SKM-1 (cell line): ENCODE measurements at regions not wholly inside any gene's neighbourhood (a gene's known extent, or its start where the extent isn't known, plus 50 kb on each side); places are given as distances from the start of the nearest gene placed in this dataset.

Experiments
- DNase-seq: peaks from one replicate; lab custom pipeline; 2025; ENCODE audit not compliant: unreplicated experiment; lab: John Stamatoyannopoulos, UW

DNA sequence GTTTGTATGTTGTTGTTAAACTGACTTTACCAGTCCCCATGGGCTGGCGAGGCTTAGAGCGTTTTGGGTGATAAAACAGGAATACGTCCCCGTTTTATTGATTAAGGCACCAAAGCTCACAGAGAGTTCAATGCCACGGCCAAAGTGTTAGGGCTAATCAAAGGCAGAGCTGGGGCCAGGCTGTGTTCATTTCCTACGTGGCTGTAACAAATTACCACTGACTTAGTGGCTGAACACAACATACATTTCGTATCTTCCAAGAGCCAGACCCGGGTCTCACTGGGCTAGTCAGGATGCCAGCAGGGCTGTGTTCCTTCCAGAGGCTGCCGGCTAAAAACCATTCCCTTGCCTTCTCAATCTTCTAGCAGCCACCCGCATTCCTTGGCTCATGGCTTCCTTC, 94.4 kb upstream of the HABP2 start:
- no peak for DNase-seq

DNA sequence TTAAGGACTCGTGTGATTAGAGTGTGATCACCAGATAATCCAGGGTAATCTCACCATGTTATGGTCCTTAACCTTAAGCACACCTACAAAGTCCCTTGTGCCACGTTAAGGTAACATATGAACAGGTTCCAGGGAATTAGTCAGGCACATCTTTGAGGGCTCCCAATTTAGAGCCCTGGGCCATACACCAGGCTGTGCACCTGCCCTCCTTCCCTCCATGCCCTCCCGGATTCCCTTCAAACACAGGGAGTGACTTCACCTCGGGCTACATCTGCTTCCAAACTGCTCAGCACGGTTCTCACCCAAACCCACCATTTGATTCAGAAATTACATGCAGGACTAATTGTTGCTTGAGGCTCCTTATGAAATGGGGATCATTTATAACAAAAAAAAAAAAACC, 93.9 kb upstream of the HABP2 start:
- no peak for DNase-seq

DNA sequence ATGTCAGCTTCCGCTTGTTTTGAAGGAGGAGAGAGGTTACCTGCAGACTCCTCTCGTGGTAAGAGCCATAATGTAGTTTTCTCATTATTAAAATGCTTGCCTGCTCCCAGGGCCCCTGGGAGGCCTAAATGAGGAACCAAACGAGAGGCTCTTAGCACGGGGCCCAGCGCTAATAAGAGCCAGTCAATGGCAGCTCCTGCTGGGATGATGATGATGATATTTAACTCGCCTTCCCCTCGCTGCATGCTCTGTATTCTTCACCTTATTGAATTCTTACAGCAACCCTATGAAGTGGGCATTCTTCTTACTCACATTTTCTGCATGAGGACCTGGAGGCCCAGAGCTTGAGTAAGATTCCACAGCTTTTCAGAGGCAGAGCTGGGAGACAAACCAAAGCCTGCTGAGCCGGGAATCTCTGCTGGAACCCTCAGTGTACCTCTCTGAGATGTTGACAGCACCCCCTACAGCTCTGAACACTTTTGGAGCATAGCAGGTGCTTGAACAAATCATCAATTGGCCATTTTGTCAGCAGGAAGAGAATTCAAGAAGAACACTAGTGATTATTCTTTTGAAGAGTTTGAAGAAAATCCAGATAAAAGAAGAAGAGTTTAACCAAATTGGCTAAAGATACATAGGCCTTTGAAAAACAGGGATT, 93.1 kb upstream of the HABP2 start:
- DNase-seq: no peak

DNA sequence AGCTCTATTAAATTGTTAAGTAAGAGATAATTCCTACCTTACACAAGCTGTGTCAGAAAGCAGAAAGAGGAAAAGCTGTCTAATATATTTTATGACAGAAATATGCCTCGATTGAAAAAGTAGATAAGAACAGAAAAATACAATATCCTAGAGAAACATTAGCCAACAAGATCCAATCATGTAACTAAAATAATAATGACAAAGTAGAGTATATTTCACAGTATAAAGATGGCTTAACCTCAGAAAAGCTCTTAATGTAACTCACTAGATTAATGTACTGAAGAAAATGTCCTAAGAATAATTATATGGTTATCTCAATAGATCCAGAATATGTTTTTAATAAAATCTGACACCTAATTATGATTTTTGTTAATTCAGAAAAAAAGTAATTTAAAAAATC, 89.8 kb upstream of the HABP2 start:
- no peak for DNase-seq

DNA sequence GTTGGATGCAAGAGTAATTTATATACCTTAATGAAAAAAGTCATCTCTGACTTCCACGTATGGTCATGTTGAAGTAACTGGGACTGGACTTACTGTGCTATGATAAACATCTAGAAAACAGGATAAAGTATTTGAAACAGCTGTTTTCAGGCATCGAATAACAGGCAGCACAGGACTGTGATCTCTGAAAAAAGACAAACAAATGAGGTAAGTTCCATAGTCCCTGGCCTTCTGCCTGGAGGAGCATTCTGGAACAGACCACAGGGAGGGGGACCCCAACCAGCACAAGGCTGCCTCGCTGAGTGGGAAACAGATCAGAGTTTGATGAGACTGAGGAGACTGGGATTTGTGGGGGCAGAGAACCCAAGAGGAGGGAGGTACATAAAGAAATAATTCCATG, 89.1 kb upstream of the HABP2 start:
- no peak for DNase-seq

DNA sequence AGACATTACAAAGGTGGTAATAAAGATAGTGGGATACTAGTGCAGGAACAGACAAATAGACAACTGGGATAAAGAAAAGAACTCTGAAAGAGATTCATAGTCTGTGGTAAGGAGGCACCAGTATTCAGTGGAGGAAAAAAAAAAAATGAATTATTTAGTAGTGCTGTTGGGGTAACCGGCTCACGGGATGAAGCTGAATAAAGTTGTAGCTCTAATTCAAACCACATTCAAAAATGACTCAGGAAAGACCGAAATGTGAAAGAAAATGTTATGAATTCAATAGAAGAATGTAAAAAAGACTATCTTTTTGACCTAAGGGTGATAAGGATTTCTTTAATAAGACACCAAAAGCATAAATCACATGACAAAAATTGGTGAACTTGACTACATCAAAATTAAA, 83.1 kb upstream of the HABP2 start:
- no peak for DNase-seq

DNA sequence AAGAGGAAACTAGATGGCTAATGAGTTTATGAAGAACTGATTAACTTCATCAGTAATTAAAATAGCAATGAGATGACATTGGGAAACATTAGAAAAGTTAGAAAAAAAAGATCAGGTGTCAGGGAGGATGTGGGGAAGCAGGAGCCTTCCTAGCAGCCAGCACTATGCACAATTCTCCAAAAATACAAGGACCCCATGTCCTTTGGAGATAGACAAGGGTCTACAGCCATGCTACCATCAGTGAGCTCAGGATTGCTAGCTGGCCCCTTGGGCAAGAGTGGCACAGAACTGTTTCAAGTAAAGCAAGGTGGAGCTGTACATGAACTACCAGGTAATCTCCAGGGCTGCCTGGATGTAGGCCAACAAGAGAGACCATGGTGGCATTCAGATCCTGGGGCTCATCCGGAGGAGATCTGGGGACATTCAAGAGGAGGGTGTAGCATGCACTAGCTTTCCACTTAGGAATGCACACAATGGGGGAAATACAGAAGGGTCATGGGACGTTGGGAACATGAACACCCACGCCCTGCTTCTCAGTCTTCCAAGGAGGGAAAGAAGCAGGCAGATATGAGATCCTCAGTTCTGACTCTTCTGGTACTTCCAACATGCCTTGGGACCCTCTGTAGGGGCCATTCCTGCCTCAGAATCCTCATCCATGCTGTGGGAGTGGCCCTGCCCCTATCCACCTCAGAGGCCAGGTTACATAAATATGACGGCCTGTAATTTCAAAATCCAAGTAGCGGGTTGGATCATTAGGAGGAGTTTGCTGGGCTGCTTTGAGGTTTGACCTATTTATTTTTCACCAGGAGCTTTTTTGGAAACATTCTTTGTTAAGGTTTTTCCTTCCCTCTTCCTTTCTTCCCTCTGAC, 82.2 kb upstream of the HABP2 start:
- no peak for DNase-seq

DNA sequence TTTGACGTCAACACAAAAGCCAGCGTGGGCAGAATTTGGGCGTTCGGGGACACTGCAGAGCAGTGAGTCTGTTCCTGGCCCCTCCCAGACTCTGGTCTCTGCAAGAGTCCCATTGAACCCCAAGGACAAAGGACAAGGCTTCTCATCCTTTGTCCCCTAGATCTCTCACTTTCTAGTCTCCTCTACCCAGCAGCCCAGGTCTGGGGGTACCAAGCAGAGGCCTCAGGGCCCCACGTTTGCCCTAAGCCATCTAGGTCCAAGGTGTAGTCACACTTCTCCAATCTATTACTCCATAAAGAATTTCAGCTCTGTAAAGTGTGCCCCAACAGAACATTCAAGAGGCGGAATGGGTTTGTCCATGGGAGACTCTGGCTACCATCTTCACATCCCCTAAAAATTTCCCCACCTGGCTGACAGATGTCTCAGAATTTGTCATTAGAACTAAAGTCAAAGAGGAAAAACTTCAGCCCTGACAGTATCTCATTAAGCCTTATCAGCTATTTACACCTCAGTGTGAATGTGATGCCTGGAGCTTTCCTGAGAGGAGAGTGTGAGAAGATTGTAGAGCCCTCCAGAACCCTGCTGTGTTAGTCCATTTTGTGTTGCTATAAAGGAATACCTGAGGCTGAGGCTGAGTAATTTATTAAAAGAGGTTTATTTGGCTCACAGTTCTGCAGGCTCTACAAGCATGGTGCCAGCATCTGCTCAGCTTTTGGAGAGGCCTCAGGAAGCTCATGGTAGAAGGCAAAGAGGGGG, 81.4 kb upstream of the HABP2 start:
- DNase-seq: no peak

DNA sequence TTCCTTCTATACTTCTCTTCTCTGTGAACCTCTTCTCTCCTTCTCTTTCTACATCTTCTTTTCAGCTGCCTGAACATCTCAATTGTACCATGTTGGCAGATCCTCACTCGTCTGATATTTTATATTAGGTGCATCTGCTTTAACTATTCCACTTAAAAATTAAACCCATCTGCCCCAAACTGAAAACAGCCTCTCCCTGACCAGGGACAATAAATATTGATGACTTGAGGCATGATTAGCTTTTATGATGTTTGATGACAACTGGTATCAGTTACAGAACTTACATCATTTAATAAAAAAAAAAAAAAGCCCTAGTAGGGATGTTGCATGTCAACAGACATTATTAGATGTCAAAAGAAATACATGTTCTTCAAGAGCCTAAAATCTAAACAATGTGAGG, 79.8 kb upstream of the HABP2 start:
- DNase-seq: no peak

DNA sequence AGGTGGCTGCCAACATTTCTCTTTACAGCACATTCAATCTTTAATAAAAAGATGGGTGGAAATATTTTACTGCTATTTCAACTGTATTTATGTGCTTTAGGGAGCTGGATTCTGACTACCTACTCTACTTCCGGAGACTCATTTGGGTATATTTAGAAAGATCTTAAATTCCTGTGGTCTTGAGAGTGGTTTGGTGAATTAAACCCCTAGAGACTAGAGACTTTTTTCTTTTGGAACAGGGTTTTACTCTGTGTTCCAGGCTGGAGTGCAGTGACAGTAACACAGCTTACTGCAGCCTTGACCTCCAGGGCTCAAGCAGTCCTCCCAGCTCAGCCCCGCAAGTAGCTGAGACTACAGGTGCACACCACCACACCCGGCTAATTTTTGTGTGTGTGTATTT, 79.0 kb upstream of the HABP2 start:
- no peak for DNase-seq

DNA sequence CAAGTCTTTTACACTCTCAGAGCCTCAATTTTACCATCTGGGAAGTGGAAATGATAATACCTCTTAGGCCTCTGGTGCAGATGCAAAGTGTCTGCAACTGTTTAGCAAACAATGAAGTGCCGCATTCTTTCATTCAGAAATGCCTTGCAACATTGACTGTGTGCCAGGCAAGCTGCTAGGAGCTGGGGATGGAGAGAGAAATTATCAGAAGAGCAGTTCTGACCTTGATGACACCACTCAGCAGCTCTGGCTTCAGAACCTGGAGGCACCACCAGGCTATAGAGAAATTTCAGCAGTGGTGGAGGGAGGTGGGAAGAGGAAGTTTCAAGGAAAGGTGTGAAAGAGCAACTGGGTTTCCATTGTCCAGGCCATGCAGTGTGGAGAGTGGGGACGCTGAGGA, 78.1 kb upstream of the HABP2 start:
- no peak for DNase-seq

DNA sequence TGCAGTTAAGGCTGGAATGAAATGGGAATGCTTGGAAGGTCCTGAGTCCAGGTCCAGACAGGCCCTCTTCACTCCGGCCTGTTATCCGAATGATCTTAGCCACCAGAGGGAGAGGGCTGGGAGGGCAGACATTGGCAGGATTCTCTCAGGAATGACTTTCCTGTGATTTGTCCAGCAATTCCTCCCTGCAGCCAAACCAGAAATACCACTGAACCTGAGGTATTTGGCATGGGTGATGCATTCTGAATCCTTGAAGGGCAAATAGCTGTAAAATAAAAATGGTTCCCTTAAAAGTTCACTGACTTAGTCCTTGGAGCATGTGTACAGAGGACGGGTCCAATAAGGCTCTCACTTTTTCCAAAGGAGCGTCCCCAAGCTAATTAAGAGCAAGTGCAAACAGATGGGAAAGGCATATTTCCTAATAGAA, 77.5 kb upstream of the HABP2 start:
- DNase-seq: no peak

DNA sequence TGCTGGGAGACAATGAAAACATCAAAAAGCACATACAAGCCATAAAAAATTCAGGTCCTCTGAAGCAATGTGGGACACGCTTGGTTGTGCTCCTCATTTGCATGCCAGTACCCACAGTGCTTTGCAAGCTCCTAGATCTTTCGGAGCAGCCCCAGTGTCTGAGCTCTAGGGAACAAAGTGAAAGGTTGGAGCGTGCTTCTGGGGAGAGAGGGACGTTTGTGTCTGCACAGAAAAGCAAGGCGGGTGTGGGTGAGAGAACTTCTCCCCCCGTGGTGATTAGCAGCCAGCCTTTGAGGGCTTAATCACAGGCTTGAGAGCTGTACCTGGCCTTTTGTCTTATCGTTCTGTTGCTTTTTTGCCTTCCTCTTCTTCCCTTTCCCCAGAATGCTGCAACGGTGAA, 76.7 kb upstream of the HABP2 start:
- no peak for DNase-seq

DNA sequence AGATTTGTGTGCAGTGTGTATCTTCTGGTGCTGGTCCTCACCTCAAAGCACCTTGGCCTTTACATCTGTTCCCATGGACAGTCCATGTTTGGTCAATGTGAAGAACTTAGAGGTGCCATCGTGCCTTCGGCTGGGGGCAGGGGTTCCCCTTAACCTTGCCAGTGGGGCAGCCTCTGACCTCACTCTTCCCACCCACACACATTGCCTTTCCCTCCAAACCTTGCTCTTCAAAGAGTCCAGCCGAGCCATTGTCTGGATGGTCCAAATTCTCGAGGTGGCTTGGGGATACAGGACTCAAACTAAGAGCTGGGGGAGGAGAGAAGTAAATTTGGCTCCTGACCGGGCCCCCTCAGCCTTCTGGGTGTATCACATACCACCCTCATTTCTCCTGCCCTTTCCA, 76.2 kb upstream of the HABP2 start:
- DNase-seq: no peak

DNA sequence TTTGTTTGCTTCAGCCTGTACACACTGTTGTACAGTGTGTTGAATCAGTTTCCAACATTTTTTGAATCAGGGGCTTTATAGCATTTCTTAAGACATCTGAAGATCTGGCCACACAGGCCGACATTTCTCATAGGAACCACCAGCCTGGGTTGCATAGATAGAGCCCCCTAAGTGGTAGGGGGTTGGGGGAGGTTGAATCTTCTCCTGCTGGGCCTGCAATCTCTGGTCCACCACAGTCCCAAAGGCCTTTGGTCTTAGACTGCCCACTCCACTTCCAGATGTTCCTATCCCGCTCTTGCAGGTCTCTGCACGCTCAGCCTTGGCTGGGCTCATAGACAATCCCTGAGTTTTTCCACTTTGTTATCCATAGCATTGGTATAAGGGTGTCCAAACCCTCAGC, 75.4 kb upstream of the HABP2 start:
- DNase-seq: no peak

DNA sequence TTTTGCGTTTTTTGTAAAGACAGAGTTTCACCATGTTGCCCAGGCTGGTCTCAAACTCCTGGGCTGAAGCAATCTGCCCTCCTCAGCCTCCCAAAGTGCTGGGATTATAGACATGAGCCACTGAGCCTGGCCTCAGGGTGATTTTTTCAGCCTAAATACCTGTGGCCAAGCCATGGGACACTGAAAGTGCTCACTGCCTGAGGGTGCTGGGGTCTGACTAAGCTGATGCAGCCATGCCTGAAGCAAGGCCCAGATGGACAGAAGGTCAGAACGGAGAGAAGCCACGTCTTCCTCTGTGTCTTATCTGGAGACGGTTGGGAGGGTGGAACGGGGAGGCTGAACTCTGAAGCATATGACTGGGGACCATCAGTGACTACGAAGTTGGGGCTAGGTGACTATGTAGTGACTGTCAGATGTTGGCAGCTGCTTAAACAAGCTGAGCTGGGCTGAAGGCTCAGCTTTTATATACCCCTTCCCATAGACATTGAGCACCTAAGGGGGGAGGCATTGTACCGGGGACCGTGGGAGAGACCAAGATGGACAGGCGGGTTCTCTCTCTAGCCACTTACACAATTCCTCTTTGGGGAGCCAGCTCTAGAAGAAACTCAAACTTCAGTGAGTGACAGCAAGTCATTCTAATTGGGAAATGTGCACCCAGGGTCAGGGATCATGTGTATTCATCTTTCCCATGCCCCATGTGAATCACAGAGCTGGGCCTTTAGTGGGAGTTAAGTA, 73.3 kb upstream of the HABP2 start:
- DNase-seq: no peak

DNA sequence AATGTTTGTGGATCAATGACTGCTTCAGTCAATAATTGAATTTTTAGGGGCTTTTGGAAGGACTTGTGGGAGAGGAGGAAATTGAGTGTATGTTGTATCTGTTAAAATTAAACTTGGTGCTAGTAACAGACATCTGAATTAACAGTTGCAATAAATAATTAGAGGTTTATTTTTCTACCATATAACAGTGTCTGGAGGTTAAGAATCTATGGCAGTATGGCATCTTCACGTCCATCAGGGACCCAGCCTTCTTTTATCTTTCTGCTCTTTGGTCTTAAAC, 72.8 kb upstream of the HABP2 start:
- no peak for DNase-seq

DNA sequence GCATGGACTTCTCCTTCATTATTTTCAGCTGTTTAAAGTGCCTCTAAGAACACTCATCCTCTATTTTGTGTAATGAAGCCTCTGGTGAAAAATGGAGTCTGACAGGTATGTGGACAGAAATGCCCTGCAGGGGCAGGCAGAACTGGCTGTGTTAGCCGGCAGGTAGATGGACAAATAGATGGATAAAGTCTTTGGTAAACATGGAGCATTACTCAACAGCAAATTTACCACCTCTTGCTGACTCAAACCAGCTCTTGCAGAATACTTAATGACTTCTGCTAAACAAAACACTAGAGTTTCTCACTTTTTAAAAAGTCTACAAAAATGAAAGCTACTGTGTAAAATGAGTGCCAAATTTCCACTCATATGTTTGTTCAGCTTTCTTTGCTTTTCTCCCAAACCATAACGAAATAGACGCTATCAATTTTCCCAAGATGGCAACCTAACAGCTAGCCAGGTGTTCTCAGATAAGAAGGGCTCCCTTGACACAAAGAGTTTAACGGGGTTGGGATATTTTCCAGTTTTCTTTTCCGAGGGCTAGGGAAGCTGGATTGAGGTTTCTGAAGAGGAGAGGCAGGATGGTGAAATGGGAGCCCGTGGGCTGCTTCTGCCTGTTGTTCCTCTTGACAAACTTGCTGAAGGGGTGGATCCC, 71.9 kb upstream of the HABP2 start:
- no peak for DNase-seq

DNA sequence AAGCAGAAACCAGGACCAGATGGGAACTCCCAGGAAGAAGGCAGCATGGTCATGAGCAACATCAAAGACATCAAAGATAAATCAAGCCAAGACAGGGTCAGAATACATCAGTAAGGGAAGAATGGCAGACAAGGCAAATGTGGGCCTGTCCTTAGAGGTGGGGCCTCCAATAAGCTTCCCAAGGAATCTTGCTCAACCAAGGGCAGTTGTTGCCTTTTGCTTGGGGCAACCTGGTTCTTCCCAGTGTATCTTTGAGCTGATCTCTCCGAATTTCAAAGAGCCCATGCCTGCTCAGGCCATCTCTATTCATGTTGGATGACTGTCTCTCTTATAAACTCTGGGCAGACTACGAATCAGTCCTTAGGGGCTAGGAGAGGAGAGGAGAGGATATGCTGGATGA, 68.4 kb upstream of the HABP2 start:
- DNase-seq: no peak

DNA sequence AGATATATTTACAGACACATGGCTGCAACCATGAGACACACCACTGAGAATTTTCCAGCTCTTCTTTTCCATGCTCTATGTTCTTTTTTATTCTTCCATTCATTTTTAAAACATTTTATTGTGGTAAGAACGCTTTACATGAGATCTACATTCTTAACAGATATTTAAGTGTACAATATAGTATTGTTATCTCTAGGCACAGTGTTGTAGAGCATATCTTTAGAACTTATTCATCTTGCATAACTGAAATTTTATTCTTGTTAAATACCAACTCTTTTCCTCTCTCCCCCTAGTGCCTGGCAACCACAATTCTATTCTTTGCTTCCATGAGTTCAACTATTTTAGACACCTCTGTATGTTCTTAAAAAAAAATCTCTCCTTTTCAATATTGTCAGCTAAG, 67.1 kb upstream of the HABP2 start:
- no peak for DNase-seq

DNA sequence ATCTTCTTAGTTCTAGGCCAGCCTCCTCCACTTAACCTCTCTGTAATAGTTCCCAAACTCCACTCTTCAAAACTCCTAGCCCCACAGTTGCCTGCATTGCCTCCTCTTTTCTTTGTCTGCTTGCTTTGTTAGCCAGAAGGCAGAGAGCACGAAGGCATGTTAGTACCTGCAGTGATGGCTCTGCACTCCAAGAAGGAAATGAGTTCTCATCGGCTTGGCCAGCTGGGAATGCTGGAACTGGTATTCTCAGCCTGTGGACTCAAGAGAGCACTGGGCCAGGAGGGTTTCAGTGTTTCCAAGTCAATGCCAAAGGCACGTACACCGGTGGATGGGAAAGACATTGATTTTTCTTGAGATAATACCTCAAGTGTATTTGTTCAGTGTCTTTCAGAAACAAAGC, 66.3 kb upstream of the HABP2 start:
- no peak for DNase-seq
